Effector memory CD4-positive, alpha-beta T cell (primary cell): ENCODE measurements at regions not wholly inside any gene's neighbourhood (a gene's known extent, or its start where the extent isn't known, plus 50 kb on each side); places are given as distances from the start of the nearest gene placed in this dataset.

Experiments used
- DNase-seq, 3 donors: peaks; one replicate each; pipeline ENCODE4 v3.0.0-alpha.2; 2020
- H3K27ac ChIP-seq: 2 replicates; pipeline ENCODE4 v1.7.0; 2013; ENCODE audit warnings: mild to moderate bottlenecking, low read length, moderate library complexity; ENCODE audit not compliant: insufficient read depth, poor library complexity, severe bottlenecking
- H3K27me3 ChIP-seq: replicated peaks from 2 replicates; pipeline ENCODE4 v1.7.0; 2013; ENCODE audit warnings: mild to moderate bottlenecking, low read length; ENCODE audit not compliant: insufficient read depth, control insufficient read depth, poor library complexity, severe bottlenecking
- H3K36me3 ChIP-seq: 2 replicates; pipeline ENCODE4 v1.7.0; 2013; ENCODE audit warnings: mild to moderate bottlenecking, low read length, moderate library complexity; ENCODE audit not compliant: control insufficient read depth, insufficient read depth
- H3K4me1 ChIP-seq: 2 replicates; pipeline ENCODE4 v1.7.0; 2013; ENCODE audit warnings: low read length, mild to moderate bottlenecking; ENCODE audit not compliant: control insufficient read depth, insufficient read depth, poor library complexity, severe bottlenecking
- H3K4me3 ChIP-seq: 2 replicates; pipeline ENCODE4 v1.7.0; 2013; ENCODE audit warnings: low read length, low read depth, mild to moderate bottlenecking; ENCODE audit not compliant: insufficient read depth, poor library complexity, severe bottlenecking
- H3K9me3 ChIP-seq: 2 replicates; pipeline ENCODE4 v1.7.0; 2013; ENCODE audit warnings: mild to moderate bottlenecking, low read length, moderate library complexity; ENCODE audit not compliant: control insufficient read depth

DNA sequence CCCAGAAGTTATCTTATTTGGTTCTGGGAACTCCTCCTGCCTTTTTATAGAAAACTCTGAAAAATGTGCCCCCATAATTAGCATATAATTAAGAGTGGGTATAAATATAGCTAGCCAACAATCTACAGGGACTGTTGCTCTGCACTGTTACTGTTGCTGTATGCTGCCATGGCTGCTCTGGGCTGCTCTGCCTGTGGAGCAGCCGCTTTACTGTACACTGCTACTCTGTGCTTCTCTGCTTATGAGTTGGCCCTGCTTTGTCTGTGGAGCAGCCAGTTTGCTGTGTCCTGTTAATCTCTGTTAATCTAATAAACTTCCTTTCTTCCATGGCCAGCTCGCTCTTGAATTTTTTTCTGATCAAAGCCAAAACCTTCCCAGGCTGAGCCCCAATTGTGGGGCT, 2244.0 kb upstream of the ACO1 start:
- H3K27me3 ChIP-seq, result no peaks in the 10 kb centered on the region
- H3K4me3 ChIP-seq, result no peak overlapping the region
- DNase-seq, result no peak
- no peaks in the 10 kb centered on the region for H3K4me1 ChIP-seq
- H3K36me3 ChIP-seq, result no peaks in the 10 kb centered on the region
- H3K9me3 ChIP-seq, result no peaks in the 10 kb centered on the region
- no peak overlapping the region for H3K27ac ChIP-seq

- Histone ChIP-seq H3K27me3 (no peaks in the 10 kb centered on the region), H3K36me3 (no peaks in the 10 kb centered on the region), H3K4me1 (no peaks in the 10 kb centered on the region), H3K9me3 (no peaks in the 10 kb centered on the region), H3K27ac (no peak overlapping the region), H3K4me3 (no peak overlapping the region)
- no peak for DNase-seq
Measured at GRCh38 chr9:30160570-30160969, 2223.9 kb upstream of the ACO1 start.

GRCh38 chr9:30172206-30172605, 2212.2 kb upstream of the ACO1 start:
- H3K4me3 ChIP-seq, result no peak overlapping the region
- no peak for DNase-seq
- no peak overlapping the region for H3K27ac ChIP-seq
- no peaks in the 10 kb centered on the region for H3K36me3 ChIP-seq
- no peaks in the 10 kb centered on the region for H3K9me3 ChIP-seq
- no peaks in the 10 kb centered on the region for H3K4me1 ChIP-seq
- H3K27me3 ChIP-seq, result no peaks in the 10 kb centered on the region

DNA sequence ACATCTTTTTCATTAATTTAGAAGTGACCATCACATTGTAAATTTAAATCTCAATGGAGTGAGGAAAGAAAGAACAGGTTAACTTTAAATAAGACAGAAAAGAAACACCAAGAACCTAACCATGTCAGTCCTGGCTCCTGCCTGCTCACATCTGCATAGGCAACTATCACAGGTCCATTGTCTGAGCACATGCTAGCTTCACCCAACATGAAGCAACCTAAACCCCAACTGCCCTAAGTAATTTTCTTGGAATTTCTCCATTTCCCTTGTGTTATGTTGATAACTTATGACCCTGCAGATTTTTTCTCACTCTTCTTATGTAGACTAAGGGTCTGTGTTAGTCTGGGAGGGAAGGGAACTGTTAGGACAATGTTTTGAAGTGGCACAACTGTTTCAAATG, 2205.8 kb upstream of the ACO1 start:
- no peaks in the 10 kb centered on the region for H3K9me3 ChIP-seq
- H3K36me3 ChIP-seq, result no peaks in the 10 kb centered on the region
- no peaks in the 10 kb centered on the region for H3K27me3 ChIP-seq
- no peaks in the 10 kb centered on the region for H3K4me1 ChIP-seq
- H3K27ac ChIP-seq, result no peak overlapping the region
- DNase-seq, result no peak
- H3K4me3 ChIP-seq, result no peak overlapping the region

GRCh38 chr9:30193421-30193820, 2191.0 kb upstream of the ACO1 start:
- Histone ChIP-seq H3K4me3 (no peak overlapping the region), H3K9me3 (peaks cover 4% of the 10 kb centered on the region), H3K36me3 (no peaks in the 10 kb centered on the region), H3K4me1 (no peaks in the 10 kb centered on the region), H3K27me3 (no peaks in the 10 kb centered on the region), H3K27ac (no peak overlapping the region)
- DNase-seq, result no peak

GRCh38 chr9:30196941-30197340, 2187.5 kb upstream of the ACO1 start:
- Histone ChIP-seq H3K36me3 (no peaks in the 10 kb centered on the region), H3K27ac (no peak overlapping the region), H3K4me3 (no peak overlapping the region), H3K27me3 (no peaks in the 10 kb centered on the region), H3K4me1 (no peaks in the 10 kb centered on the region), H3K9me3 (peaks cover 4% of the 10 kb centered on the region)
- no peak for DNase-seq

- H3K9me3 ChIP-seq, result peaks cover 4% of the 10 kb centered on the region
- H3K27ac ChIP-seq, result no peak overlapping the region
- DNase-seq, result no peak
- H3K27me3 ChIP-seq, result no peaks in the 10 kb centered on the region
- H3K4me1 ChIP-seq, result no peaks in the 10 kb centered on the region
- H3K36me3 ChIP-seq, result no peaks in the 10 kb centered on the region
- H3K4me3 ChIP-seq, result no peak overlapping the region
Measured at GRCh38 chr9:30197453-30197852, 2187.0 kb upstream of the ACO1 start.

GRCh38 chr9:30197954-30198353, 2186.5 kb upstream of the ACO1 start:
- no peak overlapping the region for H3K27ac ChIP-seq
- DNase-seq, result no peak

DNA sequence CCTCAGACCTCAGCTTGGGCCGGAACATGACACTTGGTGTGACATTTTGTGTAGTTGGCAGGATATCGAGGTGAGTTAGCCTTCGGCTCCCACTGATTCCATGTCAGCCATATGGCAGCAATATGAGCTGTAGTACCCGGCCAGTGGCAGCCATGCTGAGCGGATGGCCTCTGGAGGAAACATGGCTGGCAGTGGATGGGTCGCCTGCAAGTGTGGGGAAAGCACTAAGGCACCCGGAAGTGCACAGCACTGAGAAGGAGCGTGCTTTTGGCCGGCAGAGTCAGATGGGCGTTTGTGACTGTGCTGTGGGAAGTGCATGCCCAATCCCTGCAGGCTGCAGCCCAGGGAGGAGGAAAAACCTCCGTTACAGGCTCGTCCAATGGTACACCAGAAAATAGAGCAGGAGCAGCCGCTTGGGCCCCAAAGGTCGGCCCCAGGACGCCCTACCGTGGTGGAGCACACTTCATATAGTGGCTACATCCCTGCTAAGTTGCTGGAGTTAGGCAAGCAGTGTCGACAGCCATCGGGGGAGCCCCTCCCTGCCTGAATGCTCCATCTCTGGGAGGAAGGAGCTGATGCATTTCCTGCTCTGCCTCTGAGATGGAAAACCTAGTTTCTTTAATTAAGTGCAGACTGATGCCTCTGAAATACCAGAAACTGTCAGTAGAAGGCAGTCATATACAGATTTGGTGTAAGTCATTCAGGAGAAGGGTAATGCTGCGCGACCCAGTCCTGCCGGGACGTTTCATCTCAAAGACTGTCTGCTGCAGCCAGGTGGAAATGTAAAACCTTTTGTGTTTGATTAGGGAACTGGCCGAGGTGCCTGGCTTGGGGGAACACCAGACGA, 2185.8 kb upstream of the ACO1 start:
- no peak overlapping the region for H3K4me3 ChIP-seq
- no peak for DNase-seq
- no peaks in the 10 kb centered on the region for H3K4me1 ChIP-seq
- H3K36me3 ChIP-seq, result no peaks in the 10 kb centered on the region
- peaks cover 4% of the 10 kb centered on the region for H3K9me3 ChIP-seq
- no peak overlapping the region for H3K27ac ChIP-seq
- H3K27me3 ChIP-seq, result no peaks in the 10 kb centered on the region

More at GRCh38 chr9:30197954-30198353, 2186.5 kb upstream of the ACO1 start:
- Histone ChIP-seq H3K4me1 (no peaks in the 10 kb centered on the region), H3K36me3 (no peaks in the 10 kb centered on the region), H3K27me3 (no peaks in the 10 kb centered on the region), H3K9me3 (peaks cover 4% of the 10 kb centered on the region), H3K4me3 (no peak overlapping the region)

- DNase-seq, result no peak
- Histone ChIP-seq H3K27ac (no peak overlapping the region), H3K4me1 (no peaks in the 10 kb centered on the region), H3K4me3 (no peak overlapping the region), H3K9me3 (peaks cover 4% of the 10 kb centered on the region), H3K27me3 (no peaks in the 10 kb centered on the region), H3K36me3 (no peaks in the 10 kb centered on the region)
Measured at GRCh38 chr9:30201024-30201423, 2183.4 kb upstream of the ACO1 start.
